ENCODE measurements at regions not wholly inside any gene's neighbourhood (a gene's known extent, or its start where the extent isn't known, plus 50 kb on each side); places are given as distances from the start of the nearest gene placed in this dataset.

DNA sequence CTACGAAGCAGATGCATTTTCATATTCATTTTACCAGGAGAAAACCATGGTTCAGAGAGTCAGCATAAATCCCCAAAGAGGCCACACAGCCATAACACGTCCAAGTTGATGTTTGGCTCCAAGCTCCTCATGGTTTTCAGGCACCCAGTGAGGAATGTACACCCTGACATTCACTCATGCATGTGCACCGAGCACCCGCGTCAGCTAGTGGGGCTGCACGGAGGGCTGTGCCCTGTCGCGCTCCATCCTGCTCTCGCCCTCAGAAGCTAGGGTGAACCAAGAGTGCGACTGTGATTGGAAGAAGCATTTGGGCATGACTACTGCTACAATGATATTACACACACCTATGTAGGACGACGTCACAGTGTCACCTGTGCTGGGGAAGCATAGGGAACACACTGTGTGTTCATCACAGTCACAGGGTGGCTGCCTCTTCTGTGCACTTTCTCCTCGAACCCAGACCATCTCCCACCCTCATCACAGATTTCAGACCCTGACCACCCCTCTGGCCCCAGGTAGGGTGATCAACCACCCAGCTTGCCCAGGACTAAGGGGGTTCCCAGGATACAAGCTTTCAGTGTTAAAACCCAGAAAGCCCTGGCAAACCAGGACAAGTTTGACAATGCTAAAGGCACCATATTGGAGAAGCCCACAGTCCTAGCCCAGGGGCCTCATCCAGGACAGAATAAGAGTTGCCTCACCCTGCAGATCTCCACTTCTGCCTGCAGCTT is 148.6 kb upstream of the ZNF507 start:
- no peak for DNase-seq

DNA sequence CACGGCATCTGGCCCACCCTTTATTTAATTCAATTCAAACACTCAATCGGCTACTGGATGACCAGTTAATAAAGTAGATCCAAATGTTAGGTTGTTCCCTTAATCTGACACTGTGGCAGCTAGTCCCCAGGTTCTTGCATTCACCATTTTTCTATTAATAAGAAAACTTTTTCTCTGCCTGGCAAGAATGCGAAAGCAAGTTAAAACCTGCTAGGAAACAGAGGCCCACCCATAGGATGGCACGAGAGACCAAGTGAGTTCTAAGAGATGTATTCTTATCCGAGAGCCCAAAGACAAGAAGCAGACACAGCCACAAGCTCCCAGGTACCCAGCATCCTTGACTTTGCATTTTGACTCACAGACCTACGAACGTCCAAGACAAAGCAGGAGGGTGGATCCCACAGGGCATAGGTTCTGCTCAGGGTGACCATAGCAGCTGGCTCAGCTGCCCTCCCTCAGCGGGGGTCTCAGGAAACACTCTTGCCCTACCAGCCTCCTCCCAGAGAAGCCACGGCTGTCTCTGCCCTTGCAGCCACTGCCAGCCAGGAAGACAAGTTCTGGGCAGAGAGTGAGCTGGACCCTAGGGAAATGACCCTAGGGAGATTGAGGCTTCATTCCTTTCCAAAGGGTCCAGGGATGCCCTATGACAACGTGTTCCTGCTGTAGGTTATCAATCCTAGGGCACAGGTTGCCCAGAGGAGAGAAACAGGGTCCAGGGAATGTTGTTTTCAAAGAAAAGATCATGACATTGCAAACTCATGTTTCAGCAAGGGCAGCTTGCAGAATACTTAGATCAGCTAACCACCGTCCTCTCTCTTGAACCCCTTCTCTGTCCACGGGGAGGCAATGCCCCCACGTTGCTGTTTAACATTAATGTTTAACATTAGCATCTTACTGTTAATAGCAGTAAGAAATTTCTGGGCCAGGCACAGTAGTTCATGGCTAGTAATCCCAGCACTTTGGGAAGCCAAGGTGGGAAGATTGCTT is 147.2 kb upstream of the ZNF507 start:
- no peak for DNase-seq

DNA sequence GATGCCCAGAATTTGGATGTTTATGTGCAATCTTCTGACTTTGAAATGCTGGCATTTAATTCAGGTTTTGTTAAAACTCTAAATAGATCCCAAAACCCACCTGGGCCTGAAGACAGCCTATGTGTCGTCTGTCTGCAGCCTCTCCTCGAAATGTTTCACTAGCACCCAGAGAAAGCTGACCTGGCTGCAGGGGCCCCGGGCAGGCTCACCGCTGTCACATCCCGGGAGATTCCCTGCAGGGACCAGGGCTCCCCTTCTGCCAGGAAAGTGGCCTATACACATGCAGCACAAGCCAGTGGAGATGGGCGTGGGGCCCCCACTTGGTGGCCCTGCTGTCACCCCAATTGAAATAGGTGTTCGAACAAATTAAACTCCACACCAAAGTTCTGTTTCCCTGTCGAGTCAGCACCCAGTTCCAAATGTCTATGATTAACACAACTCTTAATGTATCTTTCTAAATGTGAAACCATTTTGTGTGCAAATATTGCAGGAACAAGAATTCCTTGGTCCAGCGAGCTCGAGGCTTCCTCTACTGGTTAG is 145.8 kb upstream of the ZNF507 start:
- no peak for DNase-seq

DNA sequence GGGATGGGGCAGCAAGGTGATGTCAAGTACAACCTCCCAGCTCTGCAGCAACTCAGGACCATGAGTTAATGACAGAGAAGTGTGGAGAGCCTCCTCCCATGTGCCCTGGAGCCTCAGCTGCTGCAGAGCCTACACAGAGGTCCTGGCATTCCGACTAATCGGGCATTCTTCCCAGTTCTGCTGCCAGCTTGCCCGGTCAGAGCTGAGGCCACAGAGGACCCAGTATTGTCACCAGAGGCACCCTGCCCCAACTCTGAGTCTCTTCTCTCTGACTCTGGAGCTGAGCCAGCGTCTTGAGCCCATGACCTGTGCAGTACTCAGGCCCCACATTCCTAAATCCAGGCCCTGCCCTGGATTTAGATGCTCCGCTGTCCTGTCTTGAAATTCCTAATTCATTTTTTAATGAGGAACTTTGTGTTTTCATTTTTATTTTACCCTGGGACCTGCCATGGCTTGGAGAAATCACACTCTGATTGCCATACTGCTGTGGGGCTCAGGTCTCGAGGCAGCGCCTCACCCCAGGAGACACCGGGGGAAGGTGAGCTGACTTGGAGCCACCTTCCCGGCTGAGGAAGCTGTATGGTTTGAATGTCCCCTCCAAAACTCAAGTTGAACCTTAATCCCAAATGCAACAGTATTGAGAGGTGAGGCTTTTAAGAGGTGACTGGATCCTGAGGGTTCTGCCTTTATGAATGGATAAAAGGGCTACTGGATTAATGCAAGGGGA is 144.9 kb upstream of the ZNF507 start:
- no peak for DNase-seq

DNA sequence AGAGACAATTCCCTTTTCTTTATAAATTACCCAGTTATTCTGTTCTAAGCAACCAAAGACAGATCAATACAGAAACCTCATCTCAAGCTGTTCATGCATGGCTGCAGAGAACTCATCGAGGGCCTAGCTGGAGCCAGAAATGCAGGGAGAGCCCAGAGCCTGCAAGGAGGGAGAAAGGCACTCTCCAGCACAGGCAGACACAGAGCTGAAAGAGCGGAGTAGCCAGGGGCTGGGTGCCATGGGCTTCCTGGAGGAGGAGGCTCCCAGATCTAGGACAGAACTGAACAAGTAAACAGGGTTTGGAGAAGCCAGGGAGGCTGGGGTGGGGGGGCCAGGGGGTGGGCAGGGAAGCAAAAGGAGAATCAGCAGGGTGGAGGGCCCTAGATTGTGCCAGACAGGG is 144.2 kb upstream of the ZNF507 start:
- no peak for DNase-seq

DNA sequence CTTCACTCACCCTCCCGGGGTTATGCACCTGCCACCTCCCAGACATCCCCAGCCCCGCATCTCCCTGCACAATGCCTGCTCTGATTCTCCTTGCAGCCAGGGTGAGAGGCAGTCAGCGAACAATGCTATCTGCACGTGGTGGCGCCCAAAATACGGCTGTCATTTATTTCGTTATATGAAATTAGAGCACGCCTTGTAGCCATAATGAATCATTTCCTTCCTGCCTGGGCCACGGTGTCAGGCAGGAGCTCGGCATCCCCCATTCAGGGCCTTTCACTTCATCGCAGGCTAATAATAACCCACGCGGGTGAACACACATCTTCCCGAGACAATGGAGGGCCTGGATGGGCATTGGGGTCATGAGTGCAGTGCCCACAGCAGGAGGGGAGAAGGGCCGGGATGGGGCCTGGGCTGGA is 143.8 kb upstream of the ZNF507 start:
- no peak for DNase-seq

DNA sequence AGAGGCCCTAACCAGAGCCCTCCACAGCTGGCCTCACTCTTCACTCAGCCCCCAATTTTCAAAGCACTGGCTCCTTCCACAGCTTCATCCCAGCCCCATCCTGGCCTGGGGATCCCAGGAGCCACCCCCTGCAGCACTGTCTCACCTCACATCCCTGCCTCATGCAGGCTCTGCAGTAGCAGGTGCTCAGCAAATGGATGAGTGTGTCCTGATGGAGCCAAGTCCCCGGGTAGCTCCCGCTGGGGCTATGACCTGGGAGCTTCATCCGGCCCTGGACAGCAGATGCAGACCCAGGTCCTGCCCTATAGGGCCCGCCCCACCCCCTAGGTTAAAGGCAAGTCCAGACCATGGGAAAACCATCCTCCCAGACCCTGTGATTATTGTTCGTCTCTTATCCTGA is 143.2 kb upstream of the ZNF507 start:
- no peak for DNase-seq

DNA sequence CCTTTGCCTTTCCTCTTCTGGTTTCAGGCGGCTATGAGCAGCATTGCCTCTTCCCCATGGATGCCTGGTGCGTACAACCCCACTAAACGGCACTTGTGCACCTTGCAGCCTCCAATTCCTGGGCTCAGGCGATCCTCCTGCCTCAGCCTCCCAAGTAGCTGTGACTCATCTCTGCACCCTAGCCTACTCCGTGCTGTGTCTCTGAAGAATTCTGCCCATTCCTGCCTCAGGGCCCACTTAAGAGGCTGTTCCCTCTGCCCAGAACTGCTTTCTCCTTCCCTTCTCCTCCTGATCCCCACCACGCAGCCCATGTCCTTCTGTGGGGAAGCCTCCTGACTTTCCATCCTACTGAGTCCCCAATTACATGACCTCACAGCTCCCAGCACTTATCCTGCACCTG is 142.2 kb upstream of the ZNF507 start:
- no peak for DNase-seq

DNA sequence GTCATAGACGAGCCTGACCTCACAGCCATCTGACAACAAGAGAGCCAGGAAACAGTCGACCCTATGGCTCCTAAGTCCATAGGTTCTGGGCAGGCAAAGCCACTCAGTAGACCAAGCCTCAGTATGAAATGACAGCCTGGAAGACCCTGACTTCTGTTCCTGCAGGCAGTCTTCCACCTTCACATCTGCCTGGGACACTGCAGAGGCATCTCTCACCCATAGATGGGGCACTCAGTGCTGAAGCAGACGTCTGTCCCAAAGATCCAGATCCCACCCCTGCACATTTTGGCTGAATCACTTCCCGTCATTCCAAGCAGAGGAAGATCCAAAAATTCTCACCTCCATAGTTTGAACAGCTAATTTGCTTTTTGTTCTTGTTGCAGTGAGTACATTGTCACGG is 139.3 kb upstream of the ZNF507 start:
- DNase-seq = no peak

DNA sequence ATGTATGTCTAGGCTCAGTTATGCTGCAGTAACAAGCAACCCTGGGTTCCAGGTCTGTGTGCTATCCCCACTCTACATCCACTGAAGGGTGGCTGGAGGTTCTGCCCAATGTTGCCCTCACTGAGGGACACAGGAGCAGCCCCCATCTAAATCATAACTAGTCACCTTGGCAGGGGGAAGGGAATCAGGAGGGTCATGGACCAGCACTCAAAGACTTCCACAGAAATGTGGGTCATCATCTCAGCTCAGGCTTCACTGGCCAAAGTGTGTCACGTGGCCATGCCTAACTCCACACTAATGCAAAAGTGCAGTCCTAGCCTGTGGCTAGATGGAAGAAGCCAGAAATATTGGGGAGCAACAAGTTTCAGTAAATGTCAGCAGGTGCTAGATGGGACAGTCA is 137.3 kb upstream of the ZNF507 start:
- DNase-seq = no peak

DNA sequence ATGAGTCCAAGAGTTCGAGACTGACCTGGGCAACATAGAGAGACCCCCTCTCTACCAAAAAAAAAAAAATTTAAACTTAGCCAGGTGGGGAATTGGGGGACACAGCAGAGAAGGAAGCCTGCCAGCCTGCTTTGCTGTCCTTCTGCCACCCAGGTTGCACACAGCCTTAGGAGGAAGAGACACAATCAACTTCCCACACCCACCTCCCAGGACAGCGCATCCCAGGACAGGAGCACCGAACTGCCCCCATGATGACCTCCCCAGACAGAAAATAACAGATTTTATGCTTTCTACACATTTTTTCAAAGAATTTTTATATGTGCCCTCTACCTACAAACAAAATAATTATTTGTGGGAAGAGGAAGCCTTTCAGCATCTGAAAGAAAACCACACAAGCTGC is 126.0 kb upstream of the ZNF507 start:
- no peak for DNase-seq

DNA sequence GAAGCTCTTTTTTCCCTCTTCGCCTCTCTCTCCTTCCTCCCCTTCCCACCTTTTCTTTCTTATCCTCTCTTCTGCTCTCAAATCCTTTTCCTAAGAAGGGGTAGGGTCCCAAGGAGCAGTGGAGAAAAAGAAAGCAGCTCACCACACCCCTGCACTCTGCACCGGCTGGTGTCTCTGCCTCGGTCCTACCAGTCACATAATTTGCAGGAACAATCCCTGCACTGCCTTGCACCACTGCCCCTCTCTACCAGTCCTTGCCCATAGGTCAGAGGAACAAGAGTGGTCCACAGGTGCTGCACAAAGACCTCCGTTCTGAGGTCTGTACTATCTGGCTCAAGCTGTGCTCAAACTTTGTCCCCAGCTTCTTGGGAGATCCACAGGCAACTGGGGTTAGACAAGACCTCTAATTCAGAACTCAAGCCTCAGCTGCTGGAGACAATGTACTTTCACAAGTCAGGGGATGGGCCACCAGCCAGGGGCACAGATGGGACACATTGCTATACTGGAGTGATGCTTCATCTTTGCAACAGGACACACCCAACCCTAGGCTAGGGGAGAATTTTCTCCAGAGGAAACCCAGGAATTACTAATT is 125.4 kb upstream of the ZNF507 start:
- DNase-seq = peak; percentile 11

DNA sequence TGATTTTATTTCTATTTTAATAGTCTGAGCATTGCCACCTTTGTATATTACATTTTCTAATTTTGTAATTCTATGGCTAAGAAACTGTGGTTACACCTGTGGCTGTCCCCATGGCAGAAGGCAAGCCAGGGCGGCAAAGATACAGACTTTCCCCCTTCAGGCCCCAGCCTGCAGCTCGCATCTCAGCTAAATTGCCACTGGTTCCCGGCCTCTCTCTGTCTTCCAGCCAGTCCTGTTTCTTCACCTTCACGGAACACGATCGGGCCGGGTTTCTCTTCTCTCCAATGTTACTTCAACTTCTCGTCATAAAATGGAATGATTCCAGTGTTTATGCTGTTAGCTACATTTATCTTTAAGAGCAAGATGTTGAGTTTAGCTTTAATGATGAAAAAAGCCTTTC is 124.5 kb upstream of the ZNF507 start:
- DNase-seq = no peak

DNA sequence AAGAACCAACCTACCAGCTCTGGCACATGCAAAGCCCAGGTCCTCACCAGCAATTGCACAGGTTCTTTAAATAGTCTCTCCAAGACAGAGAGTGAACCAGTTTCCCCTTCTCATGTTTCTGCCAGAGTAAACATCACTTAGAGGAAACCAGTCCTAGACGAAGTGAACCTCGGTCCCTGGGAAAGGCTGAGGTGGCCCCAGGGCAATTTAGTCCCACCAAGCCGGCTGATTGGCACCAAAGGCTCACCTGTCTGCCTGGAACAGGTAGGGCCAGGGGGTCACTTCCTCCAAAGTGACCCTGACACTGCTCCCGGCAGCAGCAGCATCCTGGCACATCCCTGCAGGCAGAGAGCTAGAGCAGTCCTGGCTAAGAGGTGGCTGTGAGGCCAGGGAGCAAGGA is 122.9 kb upstream of the ZNF507 start:
- DNase-seq = no peak

DNA sequence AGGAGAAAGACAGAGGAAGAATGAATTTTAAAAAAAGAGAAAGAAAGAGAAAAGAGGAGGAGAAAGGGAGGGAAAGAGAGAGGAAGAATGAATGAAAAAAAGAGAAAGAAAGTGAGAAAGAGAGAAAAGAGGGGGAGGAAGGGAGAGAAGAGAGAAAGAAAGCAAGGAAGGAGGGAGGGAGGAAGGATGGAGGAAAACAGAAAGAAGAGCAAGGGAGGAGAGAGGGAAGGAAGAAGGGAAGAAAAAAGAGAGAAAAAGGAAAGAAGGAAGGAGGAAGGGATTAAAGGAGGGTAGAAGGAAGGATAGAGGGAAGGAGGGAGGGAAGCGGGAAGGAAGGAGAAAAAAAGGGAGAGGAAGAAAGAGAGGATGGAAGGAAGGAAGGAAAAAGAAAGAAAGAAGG is 122.3 kb upstream of the ZNF507 start:
- no peak for DNase-seq

DNA sequence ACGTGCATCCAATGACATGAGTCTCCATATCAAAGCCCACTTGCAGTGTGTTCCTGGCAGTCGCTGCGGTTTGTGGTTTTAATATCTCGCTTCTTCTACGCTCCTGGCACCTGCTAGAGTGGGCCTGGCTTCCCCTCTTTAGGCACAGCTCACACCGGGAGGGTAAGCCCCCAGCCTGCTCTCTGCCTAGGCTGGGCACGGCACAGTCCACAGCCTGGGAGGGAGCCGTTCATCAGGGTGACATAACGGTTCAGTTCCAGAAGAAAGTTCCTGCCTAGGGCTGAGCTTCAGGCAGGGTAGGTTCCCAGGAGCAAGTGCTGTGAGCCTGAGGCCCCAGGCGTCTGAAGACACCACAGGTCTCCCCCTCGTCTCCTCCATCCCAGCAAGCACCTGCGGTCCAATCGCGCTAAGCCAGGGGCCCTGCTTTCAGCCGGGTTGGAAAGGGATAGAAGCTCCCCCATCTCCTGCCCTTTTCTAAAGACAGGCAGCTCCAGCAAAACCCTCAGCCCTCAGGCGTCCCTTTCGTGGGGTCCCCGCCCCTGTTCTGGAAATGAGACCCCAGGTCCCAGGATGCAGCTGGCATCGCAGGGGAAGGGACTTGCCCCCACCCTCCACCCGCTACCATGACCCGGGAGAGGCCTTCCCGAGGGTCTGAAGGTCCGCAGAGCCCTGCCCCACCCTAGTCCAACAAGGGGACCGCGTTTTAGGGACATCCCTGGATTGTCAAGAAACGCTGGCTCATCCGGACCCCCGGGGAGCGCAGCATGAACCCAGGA is 121.6 kb upstream of the ZNF507 start:
- no peak for DNase-seq

DNA sequence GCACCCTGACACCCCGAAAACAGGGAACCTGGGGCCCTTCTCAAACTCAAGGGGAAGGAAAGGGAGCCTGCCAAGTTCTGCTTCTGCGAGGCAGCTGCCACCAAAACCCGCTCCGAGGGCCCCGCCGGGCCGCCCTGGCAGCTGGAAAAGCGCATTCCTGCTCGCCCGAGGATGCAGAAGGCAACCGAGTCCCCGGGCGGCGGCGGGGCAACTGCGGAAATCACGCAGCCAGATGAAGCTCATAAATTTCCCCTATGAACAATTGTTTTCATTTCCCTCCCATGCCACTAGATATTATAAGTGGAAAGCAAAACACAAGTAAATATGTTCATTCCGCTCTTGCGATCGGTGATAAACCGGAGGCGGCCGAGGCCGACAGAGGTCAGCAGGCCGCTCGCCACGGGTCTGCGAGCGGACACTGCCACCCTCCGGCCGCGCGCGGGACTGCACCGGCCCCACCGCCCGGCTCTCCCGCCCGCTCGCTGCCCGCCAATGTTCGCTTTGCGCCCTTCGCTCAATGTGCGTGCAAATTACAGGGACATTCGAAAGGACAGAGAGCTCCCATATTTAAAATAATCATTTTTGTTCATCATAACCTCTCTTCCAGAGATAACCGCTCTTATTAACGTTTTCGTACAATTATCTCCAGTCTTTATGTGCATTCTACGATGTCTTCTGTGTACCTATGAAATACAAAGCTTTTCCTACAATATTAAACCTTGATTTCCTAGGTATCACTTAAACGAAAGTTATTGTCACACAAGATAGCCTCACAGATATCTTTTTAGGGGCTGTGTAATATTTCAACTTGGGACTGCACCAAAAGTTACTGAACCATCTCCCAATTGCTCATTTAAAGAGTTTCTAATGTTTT is 120.8 kb upstream of the ZNF507 start:
- DNase-seq = peak; percentile 84

DNA sequence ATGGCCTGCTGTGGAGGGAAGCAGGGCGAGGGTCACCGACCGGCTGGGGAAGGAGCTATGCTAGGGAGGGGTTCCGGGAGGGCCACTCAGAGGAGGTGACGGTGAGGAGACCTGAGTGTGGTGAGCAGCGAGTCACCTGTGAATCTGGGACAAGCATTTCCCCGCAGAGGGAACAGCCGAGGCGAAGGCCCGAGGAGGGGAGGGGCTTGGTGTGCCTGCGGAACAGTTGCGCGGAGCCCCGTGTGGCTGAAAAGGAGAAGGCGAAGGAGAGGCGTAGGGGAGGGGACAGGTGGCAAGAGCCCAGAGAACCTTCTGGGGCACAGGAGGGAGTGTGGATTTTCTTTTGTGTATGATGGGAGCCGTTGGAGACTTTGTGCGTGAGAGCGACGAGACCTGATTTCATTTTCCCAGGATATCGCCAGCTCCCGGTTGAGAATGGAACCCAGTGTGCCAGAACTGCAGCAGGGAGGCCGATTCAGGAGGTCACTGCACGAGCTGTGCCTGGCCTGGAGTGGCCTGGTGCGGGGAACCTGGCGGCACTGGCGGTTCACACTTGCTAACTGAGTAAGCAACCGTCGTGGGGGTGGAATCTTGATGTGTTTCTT is 117.7 kb upstream of the ZNF507 start:
- DNase-seq = no peak

DNA sequence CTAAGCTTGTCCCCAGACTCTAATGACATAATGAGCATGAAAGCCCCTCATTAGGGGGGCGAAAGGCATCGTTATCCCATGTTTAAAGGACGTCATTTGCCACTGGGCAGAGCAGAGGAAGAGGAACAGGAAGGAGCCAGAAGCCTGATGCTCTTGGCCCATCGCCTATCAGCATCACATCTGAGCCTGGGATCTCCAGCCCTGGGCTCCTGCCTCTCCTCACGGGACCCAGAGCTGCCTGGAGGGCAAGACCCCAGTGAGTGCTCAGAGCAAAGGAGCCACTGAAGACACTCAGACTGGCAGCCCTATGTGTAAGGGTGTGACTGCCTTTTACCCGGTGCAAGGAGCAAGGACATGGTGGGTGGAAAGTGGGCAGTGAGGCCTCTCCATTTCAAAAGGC is 115.0 kb upstream of the ZNF507 start:
- DNase-seq = no peak

DNA sequence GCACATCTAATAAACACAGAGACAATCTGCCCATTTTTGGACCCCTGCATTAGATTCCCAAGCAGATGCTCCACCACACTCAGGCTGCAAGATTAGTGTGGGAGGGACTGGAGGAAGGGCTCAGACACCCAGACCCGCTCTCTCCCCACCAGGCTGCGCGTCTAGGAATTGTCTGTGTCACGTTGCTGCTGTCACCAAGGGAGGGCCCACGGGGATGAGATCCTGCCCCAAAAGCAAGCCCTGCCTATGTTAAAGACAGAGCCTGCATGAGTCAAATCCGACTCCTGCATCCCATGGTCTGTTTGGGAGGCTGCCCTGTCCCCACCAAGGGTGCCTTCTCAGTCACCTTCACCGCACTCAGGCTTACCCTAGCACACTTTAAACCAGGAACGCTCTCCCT is 114.4 kb upstream of the ZNF507 start:
- DNase-seq = no peak

DNA sequence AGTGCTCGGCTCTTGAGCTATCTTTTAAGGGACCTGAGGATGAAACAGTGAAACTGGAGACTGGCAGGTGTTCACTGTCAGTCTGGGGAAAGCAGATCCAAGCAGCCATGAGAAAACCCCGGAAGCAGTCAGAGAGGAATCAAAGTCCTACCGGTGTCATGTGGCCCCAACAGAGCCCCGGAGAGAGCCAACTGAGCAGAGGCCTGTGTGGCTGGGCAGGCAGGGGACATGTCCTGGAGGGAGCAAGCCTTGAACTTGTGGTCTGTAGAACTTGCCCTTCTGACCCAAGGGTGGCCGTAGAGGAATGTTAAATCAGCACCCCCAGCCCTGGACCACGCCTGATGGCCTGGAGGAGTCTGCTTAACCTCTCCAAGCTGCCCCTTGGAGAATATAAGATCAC is 113.7 kb upstream of the ZNF507 start:
- peak; percentile 30 for DNase-seq

All from activated CD8-positive, alpha-beta memory T cell treated with anti-CD3 and anti-CD28 coated beads for 24 hours (primary cell).